ENCODE measurements at regions not wholly inside any gene's neighbourhood (a gene's known extent, or its start where the extent isn't known, plus 50 kb on each side); places are given as distances from the start of the nearest gene placed in this dataset.

GRCh38 chr2:203626952-203627681 is 79.3 kb upstream of the CD28 start:
- Histone ChIP-seq H3K4me1 (peaks cover 25% of the 10 kb centered on the region), H3K9me3 (no peaks in the 10 kb centered on the region), H3K36me3 (ENCODE audit: control insufficient read depth, insufficient read depth, low read length) (no peaks in the 10 kb centered on the region), H3K27me3 (replicated peaks; ENCODE audit: control insufficient read depth, insufficient read depth, low read length) (no peaks in the 10 kb centered on the region), H3K4me3 (ENCODE audit: low read depth, low read length) (no peak overlapping the region)
- H3K27me3 Mint-ChIP-seq (ENCODE audit: insufficient read depth, unreplicated experiment), result no peaks in the 10 kb centered on the region
- peak overlapping the region; percentile 66 for H3K27ac Mint-ChIP-seq (ENCODE audit: unreplicated experiment)
- H3K4me3 Mint-ChIP-seq (ENCODE audit: unreplicated experiment), result no peak overlapping the region
- DNase-seq, result no peak
- intact Hi-C loops (cut with micrococcal nuclease; ENCODE audit: unreplicated experiment), result no loop called here
- CTCF ChIA-PET, result no interaction called here
- H3K36me3 Mint-ChIP-seq (ENCODE audit: insufficient read depth, unreplicated experiment), result no peaks in the 10 kb centered on the region
- no peak for TF ChIP-seq CTCF (IDR thresholded peaks at IDR 0.05; ENCODE audit: insufficient read depth in 1 of 2, low read depth in 1 of 2, low read length in 1 of 2, severe bottlenecking in 1 of 2, unreplicated experiment in 1 of 2)
- no peaks in the 10 kb centered on the region for H3K9me3 Mint-ChIP-seq (ENCODE audit: unreplicated experiment)
- H3K4me1 Mint-ChIP-seq (ENCODE audit: low read depth, unreplicated experiment), result peaks cover 23% of the 10 kb centered on the region
- POLR2A ChIA-PET, result no interaction called here
- BruUV-seq (replicated peaks), result no TSS peak

- no peaks in the 10 kb centered on the region for H3K9me3 Mint-ChIP-seq (ENCODE audit: unreplicated experiment)
- no peak for TF ChIP-seq CTCF (IDR thresholded peaks at IDR 0.05; ENCODE audit: insufficient read depth in 1 of 2, low read depth in 1 of 2, low read length in 1 of 2, severe bottlenecking in 1 of 2, unreplicated experiment in 1 of 2)
- no peaks in the 10 kb centered on the region for H3K36me3 ChIP-seq (ENCODE audit: control insufficient read depth, insufficient read depth, low read length)
- H3K4me3 ChIP-seq (ENCODE audit: low read depth, low read length), result no peak overlapping the region
- H3K27me3 Mint-ChIP-seq (ENCODE audit: insufficient read depth, unreplicated experiment), result no peaks in the 10 kb centered on the region
- H3K4me3 Mint-ChIP-seq (ENCODE audit: unreplicated experiment), result no peak overlapping the region
- no peak overlapping the region for H3K27ac Mint-ChIP-seq (ENCODE audit: unreplicated experiment)
- BruUV-seq (replicated peaks), result no TSS peak
- H3K4me1 ChIP-seq, result peaks cover 25% of the 10 kb centered on the region
- no peak for DNase-seq
- ChIA-PET POLR2A (no interaction called here), CTCF (no interaction called here)
- H3K4me1 Mint-ChIP-seq (ENCODE audit: low read depth, unreplicated experiment), result peaks cover 17% of the 10 kb centered on the region
- no peaks in the 10 kb centered on the region for H3K36me3 Mint-ChIP-seq (ENCODE audit: insufficient read depth, unreplicated experiment)
- no peaks in the 10 kb centered on the region for H3K27me3 ChIP-seq (replicated peaks; ENCODE audit: control insufficient read depth, insufficient read depth, low read length)
- intact Hi-C loops (cut with micrococcal nuclease; ENCODE audit: unreplicated experiment), result no loop called here
- no peaks in the 10 kb centered on the region for H3K9me3 ChIP-seq
Observed at GRCh38 chr2:203629699-203630098, 76.7 kb upstream of the CD28 start.

- no peak for DNase-seq
- no peak overlapping the region for H3K27ac Mint-ChIP-seq (ENCODE audit: unreplicated experiment)
- Histone ChIP-seq H3K9me3 (no peaks in the 10 kb centered on the region), H3K27me3 (replicated peaks; ENCODE audit: control insufficient read depth, insufficient read depth, low read length) (no peaks in the 10 kb centered on the region), H3K4me1 (peaks cover 19% of the 10 kb centered on the region), H3K4me3 (ENCODE audit: low read depth, low read length) (no peak overlapping the region), H3K36me3 (ENCODE audit: control insufficient read depth, insufficient read depth, low read length) (no peaks in the 10 kb centered on the region)
- no peak overlapping the region for H3K4me3 Mint-ChIP-seq (ENCODE audit: unreplicated experiment)
- TF ChIP-seq CTCF (IDR thresholded peaks at IDR 0.05; ENCODE audit: insufficient read depth in 1 of 2, low read depth in 1 of 2, low read length in 1 of 2, severe bottlenecking in 1 of 2, unreplicated experiment in 1 of 2), result no peak
- H3K36me3 Mint-ChIP-seq (ENCODE audit: insufficient read depth, unreplicated experiment), result no peaks in the 10 kb centered on the region
- no peaks in the 10 kb centered on the region for H3K27me3 Mint-ChIP-seq (ENCODE audit: insufficient read depth, unreplicated experiment)
- H3K9me3 Mint-ChIP-seq (ENCODE audit: unreplicated experiment), result no peaks in the 10 kb centered on the region
- peaks cover 11% of the 10 kb centered on the region for H3K4me1 Mint-ChIP-seq (ENCODE audit: low read depth, unreplicated experiment)
- BruUV-seq (replicated peaks), result no TSS peak
- intact Hi-C loops (cut with micrococcal nuclease; ENCODE audit: unreplicated experiment), result no loop called here
- ChIA-PET POLR2A (no interaction called here), CTCF (no interaction called here)
Observed at GRCh38 chr2:203631068-203631757, 75.2 kb upstream of the CD28 start.

Data from Caco-2 (cell line).